ENCODE measurements at regions not wholly inside any gene's neighbourhood (a gene's known extent, or its start where the extent isn't known, plus 50 kb on each side); places are given as distances from the start of the nearest gene placed in this dataset.

DNA sequence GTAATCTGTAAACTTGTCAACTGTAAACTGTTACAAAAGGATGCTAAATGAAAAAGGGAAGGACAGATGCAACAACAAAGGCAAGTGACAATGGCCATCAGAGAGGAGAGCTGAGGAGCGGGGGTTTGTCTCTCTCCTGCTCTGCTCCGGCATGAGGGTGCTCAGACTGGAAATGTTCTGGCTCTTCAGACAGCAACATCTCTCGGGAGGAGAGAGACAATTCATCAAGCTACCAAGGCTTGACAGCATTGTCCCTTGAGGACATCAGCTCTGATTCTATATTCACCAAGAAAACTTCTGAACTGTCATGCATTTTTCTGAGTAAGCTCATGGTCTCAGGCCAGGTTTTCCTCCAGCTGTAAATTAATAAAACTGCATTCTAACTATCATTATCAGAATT lies 408.2 kb downstream of the IGSF11 start:
- TF ChIP-seq ZNF384 (IDR thresholded peaks at IDR 0.05; ENCODE audit: low read depth, low read length), result no peak
- TF ChIP-seq FOXK1 (CRISPR knock-in tag; IDR thresholded peaks at IDR 0.05; ENCODE audit: borderline replicate concordance), result no peak
- TF ChIP-seq, protein P1, sequence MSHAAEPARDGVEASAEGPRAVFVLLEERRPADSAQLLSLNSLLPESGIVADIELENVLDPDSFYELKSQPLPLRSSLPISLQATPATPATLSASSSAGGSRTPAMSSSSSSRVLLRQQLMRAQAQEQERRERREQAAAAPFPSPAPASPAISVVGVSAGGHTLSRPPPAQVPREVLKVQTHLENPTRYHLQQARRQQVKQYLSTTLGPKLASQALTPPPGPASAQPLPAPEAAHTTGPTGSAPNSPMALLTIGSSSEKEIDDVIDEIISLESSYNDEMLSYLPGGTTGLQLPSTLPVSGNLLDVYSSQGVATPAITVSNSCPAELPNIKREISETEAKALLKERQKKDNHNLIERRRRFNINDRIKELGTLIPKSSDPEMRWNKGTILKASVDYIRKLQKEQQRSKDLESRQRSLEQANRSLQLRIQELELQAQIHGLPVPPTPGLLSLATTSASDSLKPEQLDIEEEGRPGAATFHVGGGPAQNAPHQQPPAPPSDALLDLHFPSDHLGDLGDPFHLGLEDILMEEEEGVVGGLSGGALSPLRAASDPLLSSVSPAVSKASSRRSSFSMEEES (CRISPR knock-in tag; IDR thresholded peaks at IDR 0.05), result no peak
- TF ChIP-seq FIP1L1 (IDR thresholded peaks at IDR 0.05; ENCODE audit: low read depth, low read length, poor library complexity, severe bottlenecking), result no peak
- TF ChIP-seq, protein P2, sequence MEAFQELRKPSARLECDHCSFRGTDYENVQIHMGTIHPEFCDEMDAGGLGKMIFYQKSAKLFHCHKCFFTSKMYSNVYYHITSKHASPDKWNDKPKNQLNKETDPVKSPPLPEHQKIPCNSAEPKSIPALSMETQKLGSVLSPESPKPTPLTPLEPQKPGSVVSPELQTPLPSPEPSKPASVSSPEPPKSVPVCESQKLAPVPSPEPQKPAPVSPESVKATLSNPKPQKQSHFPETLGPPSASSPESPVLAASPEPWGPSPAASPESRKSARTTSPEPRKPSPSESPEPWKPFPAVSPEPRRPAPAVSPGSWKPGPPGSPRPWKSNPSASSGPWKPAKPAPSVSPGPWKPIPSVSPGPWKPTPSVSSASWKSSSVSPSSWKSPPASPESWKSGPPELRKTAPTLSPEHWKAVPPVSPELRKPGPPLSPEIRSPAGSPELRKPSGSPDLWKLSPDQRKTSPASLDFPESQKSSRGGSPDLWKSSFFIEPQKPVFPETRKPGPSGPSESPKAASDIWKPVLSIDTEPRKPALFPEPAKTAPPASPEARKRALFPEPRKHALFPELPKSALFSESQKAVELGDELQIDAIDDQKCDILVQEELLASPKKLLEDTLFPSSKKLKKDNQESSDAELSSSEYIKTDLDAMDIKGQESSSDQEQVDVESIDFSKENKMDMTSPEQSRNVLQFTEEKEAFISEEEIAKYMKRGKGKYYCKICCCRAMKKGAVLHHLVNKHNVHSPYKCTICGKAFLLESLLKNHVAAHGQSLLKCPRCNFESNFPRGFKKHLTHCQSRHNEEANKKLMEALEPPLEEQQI (IDR thresholded peaks at IDR 0.05), result no peak
- no peak for TF ChIP-seq RBM22 (IDR thresholded peaks at IDR 0.05; ENCODE audit: low read depth, low read length, poor library complexity, severe bottlenecking)
- no peak for TF ChIP-seq ZNF212 (CRISPR knock-in tag; IDR thresholded peaks at IDR 0.05)
- TF ChIP-seq SRF (CRISPR knock-in tag; IDR thresholded peaks at IDR 0.05), result no peak
- no peak for TF ChIP-seq ESRRA (IDR thresholded peaks at IDR 0.05; ENCODE audit: borderline replicate concordance, low read depth)
- no peaks in the 10 kb centered on the region for H3K9me3 ChIP-seq (replicated peaks; ENCODE audit: control insufficient read depth, insufficient read depth, low read depth, low read length)
- no peaks in the 10 kb centered on the region for H3K9me1 ChIP-seq (ENCODE audit: control insufficient read depth, insufficient read depth, low read length)
- no peak overlapping the region for H2AFZ ChIP-seq (ENCODE audit: low read depth, low read length)
- H3K4me1 ChIP-seq (replicated peaks in 1 of 2; ENCODE audit: control insufficient read depth in 2 of 2, insufficient read depth in 2 of 2, low read length in 2 of 2), result no peaks in the 10 kb centered on the region
- DNase-seq (ENCODE audit: extremely low read depth in 1 of 4, low spot score in 3 of 4) (no peak), FAIRE-seq (no peak), ATAC-seq (no peak)
- H3K27me3 ChIP-seq (ENCODE audit: control insufficient read depth in 2 of 2, insufficient read depth in 2 of 2, low read length in 2 of 2), result no peaks in the 10 kb centered on the region
- H3K9ac ChIP-seq (ENCODE audit: insufficient read depth in 1 of 2, low read depth in 2 of 2, low read length in 2 of 2), result no peak overlapping the region
- no peak overlapping the region for H3K4me2 ChIP-seq (ENCODE audit: insufficient read depth, low read length)
- no peak overlapping the region for H3K4me3 ChIP-seq
- intact Hi-C loops (cut with micrococcal nuclease) (no loop called here), in situ Hi-C loops (cut with MboI) (no loop called here)
- H3K36me3 ChIP-seq (ENCODE audit: control insufficient read depth, insufficient read depth, low read length), result no peaks in the 10 kb centered on the region
- H3K79me2 ChIP-seq (ENCODE audit: control insufficient read depth, insufficient read depth, low read length), result no peaks in the 10 kb centered on the region
- no peaks in the 10 kb centered on the region for H4K20me1 ChIP-seq (replicated peaks; ENCODE audit: control insufficient read depth, insufficient read depth, low read length)
- CTCF ChIA-PET (ENCODE audit: low intra/inter-chr PET ratio), result no interaction called here
- H3K27ac ChIP-seq (ENCODE audit: extremely low read depth, low read depth, low read length), result no peak overlapping the region
- WGBS (ENCODE audit: insufficient coverage, low coverage, missing lambda C conversion rate), result 21% methylated on average over 3 of the region's 3 CpGs
- POLR2A ChIA-PET, result no interaction called here
- BruUV-seq (replicated peaks), result no TSS peak

Measured in K562 (cell line).